ENCODE measurements at regions not wholly inside any gene's neighbourhood (a gene's known extent, or its start where the extent isn't known, plus 50 kb on each side); places are given as distances from the start of the nearest gene placed in this dataset.
"Not testable (repeated sequence)": the region's sequence is repeated elsewhere in the genome, so short reads cannot be mapped to it uniquely, and the experiment has no call there.

- no peak for DNase-seq
Observed at GRCh38 chr10:119996944-119997343, 104.4 kb downstream of the SEC23IP start.

- DNase-seq, result no peak
Observed at GRCh38 chr10:119997429-119997828, 104.9 kb downstream of the SEC23IP start.

GRCh38 chr10:120002785-120003184 lies 110.3 kb downstream of the SEC23IP start:
- DNase-seq, result no peak

GRCh38 chr10:120005207-120006201 lies 113.0 kb downstream of the SEC23IP start:
- no peak for DNase-seq

GRCh38 chr10:120007261-120007660 lies 114.7 kb downstream of the SEC23IP start:
- DNase-seq, result no peak

- peak; percentile 5 for DNase-seq
Observed at GRCh38 chr10:120011359-120012130, 119.0 kb downstream of the SEC23IP start.

GRCh38 chr10:120012131-120012400 lies 119.5 kb downstream of the SEC23IP start:
- DNase-seq, result no peak

- no peak for DNase-seq
Observed at GRCh38 chr10:120012566-120012965, 120.0 kb downstream of the SEC23IP start.

- no peak for DNase-seq
Observed at GRCh38 chr10:120014031-120014430, 121.5 kb downstream of the SEC23IP start.

GRCh38 chr10:120015064-120015463 lies 122.5 kb downstream of the SEC23IP start:
- DNase-seq, result no peak

- no peak for DNase-seq
Observed at GRCh38 chr10:120016906-120017305, 124.4 kb downstream of the SEC23IP start.

GRCh38 chr10:120017733-120018417 lies 125.3 kb downstream of the SEC23IP start:
- DNase-seq, result no peak

- no peak for DNase-seq
Observed at GRCh38 chr10:120018695-120019094, 126.2 kb downstream of the SEC23IP start.

GRCh38 chr10:120019568-120019967 lies 127.0 kb downstream of the SEC23IP start:
- DNase-seq, result no peak

- DNase-seq, result no peak
Observed at GRCh38 chr10:120022357-120022756, 129.8 kb downstream of the SEC23IP start.

- DNase-seq, result no peak
Observed at GRCh38 chr10:120034236-120034635, 141.7 kb downstream of the SEC23IP start.

GRCh38 chr10:120039046-120039445 lies 146.5 kb downstream of the SEC23IP start:
- DNase-seq, result no peak

- DNase-seq, result no peak
Observed at GRCh38 chr10:120039826-120040225, 147.3 kb downstream of the SEC23IP start.

- no peak for DNase-seq
Observed at GRCh38 chr10:120041807-120042559, 149.5 kb downstream of the SEC23IP start.

GRCh38 chr10:120042705-120043104 lies 150.2 kb downstream of the SEC23IP start:
- no peak for DNase-seq

- not testable (repeated sequence) for DNase-seq
Observed at GRCh38 chr10:120047373-120047772, 154.8 kb downstream of the SEC23IP start.

GRCh38 chr10:120047926-120048325 lies 155.4 kb downstream of the SEC23IP start:
- DNase-seq, result no peak

GRCh38 chr10:120048391-120048790 lies 155.9 kb downstream of the SEC23IP start:
- no peak for DNase-seq
